Calu3 (cell line): ENCODE measurements at regions not wholly inside any gene's neighbourhood (a gene's known extent, or its start where the extent isn't known, plus 50 kb on each side); places are given as distances from the start of the nearest gene placed in this dataset.
"Not testable (repeated sequence)": the region's sequence is repeated elsewhere in the genome, so short reads cannot be mapped to it uniquely, and the experiment has no call there.

Source experiments
- BruUV-seq: library from RNA; stranded (reverse); fragments of 400-500 nt; replicated peaks from 2 replicates; lab custom pipeline; 2021; lab: Mats Ljungman, UMichigan
- CTCF ChIA-PET: fragments of 300-600 bp; sonication (Branson Sonifier 250); formaldehyde crosslinking; loops from one replicate; lab custom pipeline; 2022; ENCODE audit warnings: antibody characterized with exemption; lab: Charles Lee
- DNase-seq: peaks from one replicate; pipeline ENCODE4 v3.0.0; 2022
- H3K27ac Mint-ChIP-seq: one replicate; pipeline ENCODE4 v1.8.0; 2022; ENCODE audit warnings: mixed read lengths; ENCODE audit not compliant: unreplicated experiment
- H3K27me3 Mint-ChIP-seq: one replicate; pipeline ENCODE4 v1.8.0; 2022; ENCODE audit warnings: mixed read lengths; ENCODE audit not compliant: unreplicated experiment
- H3K36me3 Mint-ChIP-seq: one replicate; pipeline ENCODE4 v1.8.0; 2022; ENCODE audit warnings: mild to moderate bottlenecking, moderate library complexity, mixed read lengths; ENCODE audit not compliant: insufficient read depth, unreplicated experiment
- H3K4me1 Mint-ChIP-seq: one replicate; pipeline ENCODE4 v1.8.0; 2022; ENCODE audit warnings: mild to moderate bottlenecking, low read depth, mixed read lengths; ENCODE audit not compliant: unreplicated experiment
- H3K4me3 Mint-ChIP-seq: one replicate; pipeline ENCODE4 v1.8.0; 2022; ENCODE audit warnings: mild to moderate bottlenecking, low read depth, moderate library complexity, mixed read lengths; ENCODE audit not compliant: unreplicated experiment
- H3K9me3 Mint-ChIP-seq: one replicate; pipeline ENCODE4 v1.8.0; 2022; ENCODE audit warnings: low read depth, mixed read lengths; ENCODE audit not compliant: unreplicated experiment
- CTCF ChIP-seq: fragments of 200-600 bp; IDR thresholded peaks from one replicate; pipeline ENCODE4 v1.8.0; 2022; ENCODE audit warnings: antibody characterized with exemption; ENCODE audit not compliant: unreplicated experiment
- intact Hi-C: fragments of 100-400 bp; cut with micrococcal nuclease; formaldehyde crosslinking; loops from one replicate; pipeline ENCODE4 v1.10.0; 2022; ENCODE audit not compliant: unreplicated experiment

GRCh38 chr11:22536071-22536470 lies 89.6 kb downstream of the FANCF start:
- intact Hi-C loops = no loop called here
- CTCF ChIA-PET = no interaction called here
- no peaks in the 10 kb centered on the region for H3K4me1 Mint-ChIP-seq
- peaks cover 12% of the 10 kb centered on the region for H3K27me3 Mint-ChIP-seq
- H3K36me3 Mint-ChIP-seq = no peaks in the 10 kb centered on the region
- no peak for TF ChIP-seq CTCF
- no peak overlapping the region for H3K27ac Mint-ChIP-seq
- H3K9me3 Mint-ChIP-seq = no peaks in the 10 kb centered on the region
- H3K4me3 Mint-ChIP-seq = no peak overlapping the region
- DNase-seq = no peak
- BruUV-seq = no TSS peak

- H3K36me3 Mint-ChIP-seq, intact Hi-C loops, H3K27ac Mint-ChIP-seq, H3K4me1 Mint-ChIP-seq, DNase-seq, H3K4me3 Mint-ChIP-seq, H3K9me3 Mint-ChIP-seq, BruUV-seq, CTCF ChIA-PET: not testable (repeated sequence)
- H3K27me3 Mint-ChIP-seq = peaks cover 12% of the 10 kb centered on the region
These were observed 96.8 kb downstream of the FANCF start for GRCh38 chr11:22528612-22529429.

GRCh38 chr11:22522225-22522624 lies 103.4 kb downstream of the FANCF start:
- Mint-ChIP-seq H3K4me1 (no peaks in the 10 kb centered on the region), H3K4me3 (no peak overlapping the region), H3K27ac (no peak overlapping the region), H3K27me3 (no peaks in the 10 kb centered on the region), H3K9me3 (no peaks in the 10 kb centered on the region), H3K36me3 (no peaks in the 10 kb centered on the region)
- CTCF ChIA-PET = no interaction called here
- DNase-seq = no peak
- intact Hi-C loops = no loop called here
- BruUV-seq = no TSS peak
- TF ChIP-seq CTCF = no peak

GRCh38 chr11:22521226-22521625 lies 104.4 kb downstream of the FANCF start:
- H3K9me3 Mint-ChIP-seq = no peaks in the 10 kb centered on the region
- DNase-seq = peak; percentile 27
- BruUV-seq = no TSS peak
- no peak overlapping the region for H3K27ac Mint-ChIP-seq
- intact Hi-C loops = no loop called here
- CTCF ChIA-PET = no interaction called here
- H3K36me3 Mint-ChIP-seq = no peaks in the 10 kb centered on the region
- TF ChIP-seq CTCF = no peak
- H3K4me3 Mint-ChIP-seq = no peak overlapping the region
- no peaks in the 10 kb centered on the region for H3K27me3 Mint-ChIP-seq
- no peaks in the 10 kb centered on the region for H3K4me1 Mint-ChIP-seq

- Mint-ChIP-seq H3K27me3 (no peaks in the 10 kb centered on the region), H3K27ac (no peak overlapping the region), H3K9me3 (no peaks in the 10 kb centered on the region), H3K4me1 (no peaks in the 10 kb centered on the region), H3K36me3 (no peaks in the 10 kb centered on the region), H3K4me3 (no peak overlapping the region)
- DNase-seq = no peak
- no TSS peak for BruUV-seq
- TF ChIP-seq CTCF = no peak
- CTCF ChIA-PET = no interaction called here
- intact Hi-C loops = no loop called here
These were observed 105.1 kb downstream of the FANCF start for GRCh38 chr11:22520521-22520920.

GRCh38 chr11:22518344-22518743 lies 107.3 kb downstream of the FANCF start:
- H3K36me3 Mint-ChIP-seq, H3K9me3 Mint-ChIP-seq, H3K4me1 Mint-ChIP-seq, BruUV-seq, CTCF ChIA-PET, H3K27ac Mint-ChIP-seq, H3K27me3 Mint-ChIP-seq, intact Hi-C loops, DNase-seq, H3K4me3 Mint-ChIP-seq: not testable (repeated sequence)
